GOT3 (cell line): ENCODE measurements at regions not wholly inside any gene's neighbourhood (a gene's known extent, or its start where the extent isn't known, plus 50 kb on each side); places are given as distances from the start of the nearest gene placed in this dataset.
"Not testable (repeated sequence)": the region's sequence is repeated elsewhere in the genome, so short reads cannot be mapped to it uniquely, and the experiment has no call there.

Experiments
- DNase-seq: peaks from one replicate; lab custom pipeline; 2025; ENCODE audit warnings: mixed read lengths; lab: John Stamatoyannopoulos, UW

- DNase-seq: no peak
Measured at GRCh38 chr3:159045279-159045885, 243.5 kb downstream of the MFSD1 start.

GRCh38 chr3:159047361-159047760, 245.5 kb downstream of the MFSD1 start:
- no peak for DNase-seq

- DNase-seq: not testable (repeated sequence)
Measured at GRCh38 chr3:159052494-159052893, 250.6 kb downstream of the MFSD1 start.

GRCh38 chr3:159057621-159058020, 255.8 kb downstream of the MFSD1 start:
- no peak for DNase-seq

- no peak for DNase-seq
Measured at GRCh38 chr3:159058859-159059258, 257.0 kb downstream of the MFSD1 start.

GRCh38 chr3:159059395-159059794, 257.5 kb downstream of the MFSD1 start:
- no peak for DNase-seq

- no peak for DNase-seq
Measured at GRCh38 chr3:159062734-159063410, 261.0 kb downstream of the MFSD1 start.

GRCh38 chr3:159069091-159069490, 267.2 kb downstream of the MFSD1 start, which contains the start of gene IQCJ:
TSS of gene IQCJ (plus strand) at chr3:159069319.
- DNase-seq: no peak

GRCh38 chr3:159069866-159070425, 268.1 kb downstream of the MFSD1 start:
- no peak for DNase-seq

GRCh38 chr3:159074756-159075701, 273.2 kb downstream of the MFSD1 start:
- no peak for DNase-seq

GRCh38 chr3:159077860-159078259, 276.0 kb downstream of the MFSD1 start:
- DNase-seq: no peak

GRCh38 chr3:159080256-159080655, 278.4 kb downstream of the MFSD1 start:
- no peak for DNase-seq

- no peak for DNase-seq
Measured at GRCh38 chr3:159080821-159081220, 279.0 kb downstream of the MFSD1 start.

- DNase-seq: no peak
Measured at GRCh38 chr3:159082519-159082918, 280.7 kb downstream of the MFSD1 start.

GRCh38 chr3:159091936-159092335, 290.1 kb downstream of the MFSD1 start:
- DNase-seq: no peak

GRCh38 chr3:159102001-159102400, 300.1 kb downstream of the MFSD1 start:
- no peak for DNase-seq

- DNase-seq: no peak
Measured at GRCh38 chr3:159112724-159113123, 310.9 kb downstream of the MFSD1 start.

GRCh38 chr3:159113221-159113875, 311.5 kb downstream of the MFSD1 start:
- no peak for DNase-seq

GRCh38 chr3:159114582-159114981, 312.7 kb downstream of the MFSD1 start:
- DNase-seq: no peak

GRCh38 chr3:159123877-159124276, 322.0 kb downstream of the MFSD1 start:
- DNase-seq: no peak

GRCh38 chr3:159126261-159127020, 324.6 kb downstream of the MFSD1 start:
- DNase-seq: no peak
